NB4 (cell line): ENCODE measurements at regions not wholly inside any gene's neighbourhood (a gene's known extent, or its start where the extent isn't known, plus 50 kb on each side); places are given as distances from the start of the nearest gene placed in this dataset.

ENCODE experiments used
- CTCF ChIP-seq: IDR thresholded peaks from one replicate; pipeline ENCODE4 v1.5.1; 2012; ENCODE audit warnings: low read depth, low read length
- MAX ChIP-seq: IDR thresholded peaks from 2 replicates; pipeline ENCODE4 v1.6.1; 2011; ENCODE audit warnings: low read depth, low read length
- MYC ChIP-seq: IDR thresholded peaks from 2 replicates; pipeline ENCODE4 v1.6.1; 2011; ENCODE audit warnings: low read depth, low read length
- POLR2A ChIP-seq: IDR thresholded peaks from 2 replicates; pipeline ENCODE4 v1.6.1; 2011; ENCODE audit warnings: mild to moderate bottlenecking; ENCODE audit not compliant: insufficient read length; ENCODE audit errors: extremely low read depth

- TF ChIP-seq POLR2A = no peak
- no peak for TF ChIP-seq CTCF
- no peak for TF ChIP-seq MYC
- no peak for TF ChIP-seq MAX
These were observed 140.8 kb downstream of the SNX19 start for GRCh38 chr11:130775306-130776060.
